GM19372 (cell line): ENCODE measurements at regions not wholly inside any gene's neighbourhood (a gene's known extent, or its start where the extent isn't known, plus 50 kb on each side); places are given as distances from the start of the nearest gene placed in this dataset.
"Not testable (repeated sequence)": the region's sequence is repeated elsewhere in the genome, so short reads cannot be mapped to it uniquely, and the experiment has no call there.

Experiments used
- ATAC-seq: cut with Tn5 transposase; IDR thresholded peaks from one replicate; pipeline ENCODE4 v1.9.1; 2021; ENCODE audit warnings: mild to moderate bottlenecking, low read depth, moderate library complexity; ENCODE audit not compliant: unreplicated experiment

DNA sequence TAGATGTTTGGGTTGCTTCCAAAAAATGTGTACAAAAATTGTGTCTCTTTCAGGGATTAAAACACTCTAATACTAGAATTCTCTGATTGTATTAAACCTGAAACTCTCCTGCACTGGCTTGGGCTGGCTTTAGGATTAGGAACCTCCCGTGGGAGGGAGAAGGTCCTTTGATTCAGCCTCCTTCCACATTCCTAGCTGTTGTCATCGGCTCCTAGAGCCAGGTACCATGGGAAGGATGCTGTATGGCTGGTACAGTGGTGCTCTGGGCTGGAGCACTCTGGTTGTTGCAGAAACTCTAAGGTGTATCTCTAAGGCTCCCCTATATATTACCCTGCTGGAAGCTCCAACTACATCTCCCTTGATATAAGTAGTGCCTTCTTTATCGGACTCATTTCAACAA lies 245.2 kb upstream of the FOXK1 start:
- ATAC-seq = no peak

DNA sequence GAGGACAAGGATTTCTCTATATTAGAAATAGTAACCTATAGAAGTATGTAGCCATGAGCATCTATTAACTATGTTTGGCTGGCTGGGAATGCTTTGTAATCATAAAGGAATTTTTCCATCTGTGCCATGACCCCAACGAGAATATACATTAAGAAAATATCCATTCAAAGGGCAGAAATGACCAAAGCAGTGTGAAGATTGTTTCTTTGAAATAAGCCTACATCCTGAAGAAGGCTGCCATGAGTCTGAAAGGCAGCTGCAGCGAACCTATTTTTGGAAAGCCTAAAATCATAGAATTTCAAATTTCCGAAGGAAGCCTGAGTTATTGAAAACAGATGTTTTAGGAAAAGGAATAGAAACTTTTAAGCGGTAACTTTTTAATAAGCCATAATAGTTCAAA lies 244.2 kb upstream of the FOXK1 start:
- no peak for ATAC-seq

DNA sequence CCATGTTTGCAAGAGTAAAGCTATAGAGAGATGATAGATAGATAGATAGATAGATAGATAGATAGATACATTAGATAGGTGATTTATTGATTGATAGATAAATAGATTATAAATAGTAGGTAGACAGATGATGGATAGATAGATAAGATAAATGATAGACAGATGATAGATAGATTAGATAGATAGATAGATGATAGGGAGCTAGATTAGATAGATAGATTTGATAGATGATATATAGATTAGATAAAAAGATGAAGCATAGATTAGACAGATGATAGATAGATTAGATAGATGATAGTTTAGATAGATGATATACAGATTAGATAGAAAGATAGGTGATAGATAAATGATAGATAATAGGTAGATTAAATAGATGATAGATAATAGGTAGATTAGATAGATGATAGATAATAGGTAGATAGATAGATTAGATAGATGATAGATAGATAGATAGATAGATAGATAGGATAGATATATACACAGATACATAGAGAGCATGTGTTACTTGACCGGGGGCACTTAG lies 243.3 kb upstream of the FOXK1 start:
- ATAC-seq = no peak

DNA sequence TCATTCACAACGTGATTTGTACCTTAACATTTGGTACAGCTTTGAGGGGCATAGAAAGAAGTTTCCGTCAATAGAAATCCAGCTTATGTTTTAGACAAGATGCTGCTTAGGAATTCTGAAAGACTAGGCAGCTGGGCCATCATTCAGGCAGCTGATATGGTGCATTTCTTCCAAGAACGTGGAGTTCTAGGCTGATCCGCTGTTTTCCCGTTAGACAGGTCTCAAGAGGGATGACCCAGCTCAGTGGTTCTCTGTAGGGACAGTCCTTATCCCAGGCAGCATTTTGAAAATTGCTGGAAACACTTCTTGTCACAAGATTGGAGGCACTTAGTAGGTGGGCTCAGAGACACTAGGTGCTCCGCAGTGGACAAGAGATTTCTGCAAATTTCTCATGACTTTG lies 242.7 kb upstream of the FOXK1 start:
- ATAC-seq = no peak

DNA sequence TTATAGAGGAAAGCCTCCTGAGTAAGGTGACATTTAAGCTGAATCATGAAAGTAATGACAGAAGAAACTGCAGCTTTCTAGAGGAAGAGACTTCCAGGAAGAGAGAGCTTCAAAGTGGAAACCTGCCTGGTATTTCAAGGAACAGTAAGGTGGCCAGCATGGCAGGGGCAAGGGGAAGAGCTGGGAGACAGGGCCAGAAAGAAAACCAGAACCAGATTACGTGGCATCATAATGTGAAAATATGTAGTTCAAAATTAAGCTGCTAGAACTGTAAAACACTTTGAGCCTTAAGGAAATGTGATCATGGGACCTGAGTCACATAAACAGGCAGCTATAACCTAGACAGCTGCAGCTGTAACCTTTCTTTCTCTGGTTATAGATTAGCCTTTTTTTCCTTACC lies 238.0 kb upstream of the FOXK1 start:
- no peak for ATAC-seq

DNA sequence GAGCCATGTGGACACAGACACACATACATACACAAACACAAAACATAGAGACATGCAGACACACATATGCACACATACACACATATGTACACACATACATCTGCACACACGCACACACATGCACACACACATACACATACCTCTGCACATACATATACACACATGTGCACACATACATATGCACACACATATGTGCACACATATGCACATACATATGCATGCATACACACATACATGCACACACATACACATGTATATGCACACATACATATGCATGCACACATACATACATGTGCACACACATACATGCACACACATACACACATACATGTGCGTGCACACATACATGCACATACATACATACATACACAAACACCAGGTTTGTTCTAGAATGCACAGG lies 236.3 kb upstream of the FOXK1 start:
- no peak for ATAC-seq

DNA sequence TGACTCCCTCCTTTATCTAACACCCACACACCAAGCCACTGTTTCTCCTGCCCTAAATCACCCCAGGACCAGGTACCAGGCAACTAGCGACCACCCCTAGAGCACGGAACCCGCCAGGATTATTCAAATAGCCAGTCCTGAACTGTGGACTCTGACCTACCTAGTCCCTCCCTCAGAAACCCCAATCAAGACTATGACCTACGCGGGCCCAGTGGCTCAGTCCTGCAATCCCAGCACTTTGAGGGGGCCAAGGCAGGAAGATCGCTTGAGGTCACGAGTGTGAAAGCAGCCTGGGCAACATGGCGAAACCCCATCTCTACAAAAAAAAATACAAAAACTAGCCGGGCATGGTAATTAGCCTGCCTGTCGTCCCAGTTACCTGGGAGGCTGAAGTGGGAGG lies 232.8 kb upstream of the FOXK1 start:
- no peak for ATAC-seq

DNA sequence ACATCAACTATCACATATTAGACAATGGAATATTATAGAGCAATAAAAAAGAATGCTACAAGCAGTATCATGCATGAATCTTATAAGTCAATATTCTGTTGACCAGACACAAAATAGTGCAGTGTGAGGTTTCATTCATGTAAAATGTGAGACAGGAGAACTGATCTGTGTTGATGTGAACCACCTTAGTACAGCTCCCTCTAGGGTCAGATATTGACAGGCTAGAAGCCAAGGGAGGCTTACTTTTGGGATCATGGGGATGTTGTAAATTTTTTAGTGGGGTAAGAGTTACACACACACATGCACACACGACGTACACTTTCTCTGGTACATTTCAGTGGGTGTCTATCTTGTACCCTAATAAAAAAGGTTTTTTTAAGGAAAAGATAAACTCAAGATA lies 231.6 kb upstream of the FOXK1 start:
- ATAC-seq = no peak

DNA sequence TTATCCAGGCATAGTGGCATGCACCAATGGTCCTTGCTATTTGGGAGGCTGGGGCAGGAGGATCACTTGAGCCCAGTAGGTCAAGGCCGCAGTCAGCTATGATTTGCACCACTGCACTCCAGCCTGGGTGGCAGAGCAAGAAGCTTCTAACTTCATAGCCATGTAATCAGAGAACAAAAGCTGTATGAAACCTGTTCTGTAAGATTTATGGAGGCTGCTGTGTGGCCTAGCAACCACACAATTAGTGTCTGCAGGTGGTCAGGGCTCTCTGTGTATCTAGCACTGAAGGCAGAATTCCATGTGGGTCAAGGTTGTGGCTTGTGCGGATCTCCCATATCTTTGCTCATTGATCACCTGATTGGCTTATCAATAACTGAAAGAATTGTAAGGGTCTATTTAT lies 221.5 kb upstream of the FOXK1 start:
- ATAC-seq = no peak

DNA sequence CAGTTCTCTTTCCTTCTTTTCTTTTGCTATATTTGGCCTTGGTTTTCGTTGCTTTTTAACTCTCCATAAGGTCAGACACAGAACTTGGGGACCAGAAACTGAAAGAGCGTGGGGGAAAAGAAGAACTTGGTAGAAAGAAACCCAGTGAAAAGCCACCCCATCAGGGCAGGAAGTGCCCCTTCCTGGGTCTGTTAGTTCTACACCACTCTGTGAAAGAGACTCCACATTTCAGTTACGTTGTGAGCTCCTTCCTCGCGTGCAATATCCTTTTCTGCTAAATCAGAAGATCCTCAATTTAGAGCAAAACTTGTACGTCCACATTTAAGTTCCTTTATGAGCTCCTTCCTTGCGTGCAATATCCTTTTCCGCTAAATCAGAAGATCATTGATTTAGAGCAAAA lies 220.6 kb upstream of the FOXK1 start:
- no peak for ATAC-seq

DNA sequence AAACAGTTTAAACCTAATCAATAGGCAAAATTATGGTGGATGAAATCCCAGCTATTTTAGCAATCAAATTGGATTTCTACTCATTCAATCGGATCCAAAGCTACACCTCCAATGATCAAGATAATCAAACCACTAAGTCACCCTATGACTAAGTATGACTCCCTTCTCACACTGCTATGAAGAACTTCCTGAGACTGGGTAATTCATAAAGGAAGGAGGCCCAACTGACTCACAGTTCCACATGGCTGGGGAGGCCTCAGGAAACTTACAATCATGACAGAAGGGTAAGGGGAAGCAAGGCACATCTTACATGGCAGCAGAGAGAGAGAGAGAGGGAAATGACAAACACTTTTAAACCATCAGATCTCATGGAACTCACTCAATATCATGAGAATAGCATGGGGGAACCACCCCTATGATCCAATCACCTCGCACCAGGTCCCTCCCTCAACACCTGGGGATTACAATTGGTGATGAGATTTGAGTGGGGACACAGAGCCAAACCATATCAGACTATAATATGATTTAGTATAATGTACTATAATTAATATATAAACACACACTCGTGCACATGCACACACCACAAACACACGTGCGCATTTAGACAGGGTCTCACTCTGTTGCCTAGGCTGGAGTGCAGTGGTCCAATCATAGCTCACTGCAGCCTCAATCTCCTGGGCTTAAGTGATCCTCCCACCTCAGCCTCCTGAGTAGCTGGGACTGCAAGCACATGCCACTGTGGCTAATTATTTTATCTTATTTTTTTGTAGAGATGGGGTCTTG lies 213.6 kb upstream of the FOXK1 start:
- no peak for ATAC-seq

DNA sequence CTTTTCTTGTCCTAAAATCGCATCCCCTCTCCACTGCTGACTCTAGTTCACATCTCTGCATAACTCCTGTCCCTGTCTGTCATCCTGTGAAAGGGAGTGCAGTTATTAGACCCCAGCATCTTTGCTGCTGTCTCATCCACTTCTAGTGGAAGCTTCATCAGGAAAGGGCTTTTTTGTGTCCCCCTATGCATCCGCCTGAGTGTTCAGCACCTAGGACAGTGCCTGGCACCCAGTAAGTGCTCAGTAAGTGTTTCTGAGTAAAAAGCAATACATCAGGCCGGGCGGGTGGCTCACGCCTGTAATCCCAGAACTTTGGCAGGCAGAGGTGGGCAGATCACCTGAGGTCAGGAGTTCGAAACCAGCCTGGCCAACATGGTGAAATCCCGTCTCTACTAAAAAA lies 211.8 kb upstream of the FOXK1 start:
- ATAC-seq = no peak

DNA sequence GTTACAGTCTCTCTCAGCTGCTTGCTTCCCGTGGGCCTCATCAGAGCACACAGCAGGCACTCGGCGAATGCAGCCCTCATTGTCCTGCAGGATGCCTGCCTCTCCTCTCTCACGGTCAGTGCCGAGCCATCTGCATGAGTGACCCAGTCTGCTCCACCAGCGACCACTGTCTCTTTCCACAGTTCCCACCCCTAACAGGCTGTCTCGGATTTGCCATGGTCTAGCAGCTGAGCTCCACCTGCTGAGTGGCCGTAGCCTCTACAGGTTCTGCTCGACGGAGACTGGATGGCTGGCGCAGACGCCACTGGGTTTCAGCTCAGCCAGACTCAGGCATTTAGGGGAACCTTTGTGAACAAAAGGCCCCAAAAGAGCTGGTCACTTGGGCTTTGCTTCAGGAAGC lies 209.4 kb upstream of the FOXK1 start:
- no peak for ATAC-seq

DNA sequence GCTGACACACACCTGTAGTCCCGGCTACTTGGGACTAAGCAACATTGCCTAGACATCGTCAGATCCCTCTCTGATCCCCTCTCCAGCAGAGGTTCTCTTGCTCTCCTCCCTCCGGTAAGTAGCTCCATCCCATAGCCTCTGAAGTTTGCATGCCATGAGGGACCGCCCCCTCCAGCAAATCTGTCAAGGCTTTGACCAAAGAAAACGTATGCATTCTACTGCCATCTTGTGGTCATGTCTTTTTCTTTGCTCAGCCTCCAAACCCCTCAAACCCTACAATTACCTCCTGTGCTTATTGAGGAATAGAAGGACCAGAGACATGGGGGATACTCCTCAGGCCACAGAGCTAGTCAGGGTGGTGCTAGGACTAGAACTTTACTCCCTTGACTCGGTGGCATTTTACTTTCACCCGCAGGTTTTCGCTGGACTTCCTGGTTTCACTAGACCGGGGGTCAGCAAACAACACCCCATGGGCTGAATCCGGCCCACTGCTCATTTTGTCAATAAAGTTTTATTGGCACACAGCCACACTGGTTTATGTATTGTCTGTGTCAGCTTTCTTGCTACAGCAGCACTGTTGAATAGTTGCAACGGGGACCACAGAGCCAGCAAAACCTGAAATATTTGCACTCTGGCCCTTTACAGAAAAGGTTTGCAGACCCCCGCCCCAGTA lies 202.6 kb upstream of the FOXK1 start:
- no peak for ATAC-seq

DNA sequence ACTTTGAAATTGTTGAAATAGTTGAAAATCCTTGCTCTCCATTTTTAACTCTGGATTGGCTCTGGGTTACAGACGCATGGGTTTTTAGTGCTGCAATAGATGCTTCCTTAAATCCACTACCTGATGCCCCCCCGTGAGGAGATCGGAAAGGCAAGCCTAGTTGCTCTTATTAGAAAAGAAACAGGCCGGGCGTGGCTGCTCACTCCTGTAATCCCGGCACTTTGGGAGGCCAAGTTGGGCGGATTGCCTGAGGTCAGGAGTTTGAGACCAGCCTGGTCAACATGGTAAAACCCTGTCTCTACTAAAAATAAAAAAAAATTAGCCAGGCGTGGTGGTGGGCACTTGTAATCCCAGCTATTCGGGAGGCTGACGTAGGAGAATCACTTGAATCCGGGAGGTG lies 202.0 kb upstream of the FOXK1 start:
- not testable (repeated sequence) for ATAC-seq

DNA sequence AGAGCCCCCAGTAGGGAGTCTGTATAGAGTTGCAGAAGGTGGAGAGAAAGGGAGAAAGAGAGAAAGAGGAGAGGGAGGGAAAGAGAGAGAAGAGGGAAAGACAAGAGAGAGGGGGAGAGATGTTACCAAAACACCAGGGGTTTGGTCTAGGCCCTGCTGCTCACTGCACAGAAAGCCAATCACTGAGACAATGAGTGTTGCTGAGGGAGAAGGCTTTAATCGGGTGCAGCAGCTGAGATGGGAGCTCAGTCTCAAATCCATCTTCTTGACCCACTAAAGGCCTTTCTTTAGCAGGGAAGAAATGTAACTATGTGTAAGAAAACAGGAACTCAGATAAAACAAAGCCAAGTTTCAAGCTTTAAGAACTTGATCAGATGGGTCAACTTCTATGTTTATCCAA lies 198.2 kb upstream of the FOXK1 start:
- ATAC-seq = no peak

DNA sequence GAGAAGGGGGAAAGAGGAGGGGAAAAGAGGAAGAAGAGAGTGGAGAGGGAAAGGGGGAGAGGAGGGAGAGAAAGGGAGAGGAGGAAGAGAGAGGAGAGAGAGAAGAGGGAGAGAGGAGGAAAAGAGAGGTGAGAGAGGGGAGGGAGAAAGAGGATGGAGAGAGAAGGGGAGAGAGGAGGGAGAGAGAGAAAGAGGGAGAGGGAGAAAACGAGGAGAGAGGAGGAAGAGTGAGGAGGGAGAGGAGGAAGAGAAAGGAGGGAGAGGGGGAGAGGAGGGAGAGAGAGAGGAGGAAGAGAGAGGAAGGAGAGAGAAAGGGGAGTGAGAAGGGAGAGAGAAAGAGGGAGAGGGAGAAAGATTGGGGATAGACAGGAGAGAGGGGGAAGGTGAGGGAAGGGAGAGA lies 197.6 kb upstream of the FOXK1 start:
- no peak for ATAC-seq

DNA sequence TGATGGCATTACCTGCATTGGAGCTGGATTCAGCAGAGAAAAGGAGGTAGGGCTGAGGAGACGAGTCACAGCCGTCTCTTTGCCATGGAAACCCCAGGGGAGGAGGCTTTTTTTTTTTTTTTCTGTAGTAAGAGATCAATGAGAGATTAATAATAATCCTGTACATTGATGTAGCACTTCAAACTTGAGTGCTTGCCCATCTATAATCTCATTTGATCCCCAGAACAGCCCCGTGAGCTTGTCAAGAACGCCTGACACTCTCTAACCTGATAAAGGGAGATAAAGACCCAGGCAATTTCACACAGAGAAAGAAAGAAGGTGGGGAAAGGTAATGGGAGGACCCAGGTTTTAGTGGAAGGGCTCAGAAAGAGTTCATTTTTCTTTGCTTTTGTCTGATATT lies 195.2 kb upstream of the FOXK1 start:
- ATAC-seq = no peak

DNA sequence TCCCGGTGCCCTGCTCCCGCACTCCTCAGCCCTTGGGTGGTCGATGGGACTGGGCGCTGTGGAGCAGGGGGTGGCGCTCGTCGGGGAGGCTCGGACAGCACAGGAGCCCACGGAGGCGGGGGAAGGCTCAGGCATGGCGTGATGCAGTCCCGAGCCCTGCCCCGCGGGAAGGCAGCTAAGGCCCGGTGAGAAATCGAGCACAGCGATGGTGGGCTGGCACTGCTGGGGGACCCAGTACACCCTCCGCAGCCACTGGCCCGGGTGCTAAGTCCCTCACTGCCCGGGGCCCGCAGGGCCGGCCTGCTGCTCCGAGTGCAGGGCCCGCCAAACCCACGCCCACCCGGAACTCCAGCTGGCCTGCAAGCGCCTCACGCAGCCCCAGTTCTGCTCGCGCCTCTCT lies 185.2 kb upstream of the FOXK1 start:
- not testable (repeated sequence) for ATAC-seq

DNA sequence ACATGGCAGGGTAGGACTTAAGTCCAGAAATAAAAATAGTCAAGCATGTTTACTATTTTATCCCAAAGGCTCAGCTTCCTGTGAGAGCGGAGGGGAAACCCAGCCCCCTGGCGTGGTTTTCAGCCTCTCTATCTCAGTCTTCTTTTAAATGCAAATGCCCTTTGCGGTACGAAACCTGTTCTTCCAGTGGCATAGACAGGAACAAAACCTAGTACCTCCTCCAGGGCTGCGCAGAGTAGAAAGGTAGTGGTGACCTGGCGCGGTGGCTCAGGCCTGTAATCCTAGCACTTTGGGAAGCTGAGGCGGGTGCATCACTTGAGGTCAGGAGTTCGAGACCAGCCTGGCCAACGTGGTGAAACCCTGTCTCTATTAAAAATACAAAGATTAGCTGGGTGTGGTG lies 181.3 kb upstream of the FOXK1 start:
- ATAC-seq = no peak

DNA sequence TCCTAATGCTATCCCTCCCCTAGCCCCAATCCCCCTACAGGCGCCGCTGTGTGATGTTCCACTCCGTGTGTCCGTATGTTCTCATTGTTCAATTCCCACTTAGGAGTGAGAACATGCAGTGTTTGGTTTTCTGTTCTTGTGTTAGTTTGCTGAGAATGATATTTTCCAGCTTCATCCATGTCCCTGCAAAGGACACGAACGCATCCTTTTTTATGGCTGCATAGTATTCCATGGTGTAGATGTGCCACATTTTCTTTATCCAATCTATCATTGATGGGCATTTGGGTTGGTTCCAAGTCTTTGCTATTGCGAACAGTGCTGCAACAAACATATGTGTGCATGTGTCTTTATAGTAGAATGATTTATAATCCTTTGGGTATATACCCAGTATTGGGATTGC lies 174.2 kb upstream of the FOXK1 start:
- ATAC-seq = not testable (repeated sequence)

DNA sequence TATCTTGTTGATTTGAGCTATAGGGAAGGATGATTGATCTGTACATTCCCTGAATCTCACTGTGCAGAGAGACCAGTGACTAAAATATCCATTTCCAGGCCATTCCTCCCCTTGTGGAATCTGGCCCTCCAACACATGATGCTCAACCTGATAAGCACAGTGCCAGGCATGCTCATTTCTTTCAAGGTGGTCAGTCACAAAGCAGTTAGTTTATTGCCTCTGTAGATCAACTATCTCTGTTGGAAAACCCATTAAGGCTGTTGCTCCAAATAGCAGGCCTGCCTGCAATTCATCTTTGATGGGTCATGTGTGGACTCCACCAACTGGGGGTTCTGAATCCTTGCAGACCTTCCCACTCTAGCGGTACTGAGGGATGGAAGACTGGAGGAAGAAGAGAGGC lies 168.6 kb upstream of the FOXK1 start:
- no peak for ATAC-seq
